ENCODE measurements at regions not wholly inside any gene's neighbourhood (a gene's known extent, or its start where the extent isn't known, plus 50 kb on each side); places are given as distances from the start of the nearest gene placed in this dataset.

DNA sequence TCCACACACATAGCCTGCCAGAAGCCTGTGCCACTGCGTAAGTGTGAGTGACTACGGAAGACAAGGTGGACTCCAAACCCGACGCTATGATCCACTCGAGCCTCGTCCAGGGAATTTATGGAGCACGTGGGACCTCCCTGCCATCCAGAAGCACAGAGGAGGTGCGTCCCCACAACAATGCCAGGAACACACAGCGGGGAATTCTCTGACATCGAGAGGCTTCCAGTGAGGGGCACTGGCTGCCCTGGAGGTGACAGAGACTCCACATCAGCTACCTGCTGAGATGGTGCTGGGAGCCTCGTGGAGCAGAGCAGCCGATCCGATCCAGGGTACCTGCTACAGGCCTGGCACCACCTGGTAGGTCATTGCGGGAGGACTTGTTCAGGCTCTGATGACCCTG lies 72.2 kb upstream of the INSIG1 start:
- TF ChIP-seq, protein P1, sequence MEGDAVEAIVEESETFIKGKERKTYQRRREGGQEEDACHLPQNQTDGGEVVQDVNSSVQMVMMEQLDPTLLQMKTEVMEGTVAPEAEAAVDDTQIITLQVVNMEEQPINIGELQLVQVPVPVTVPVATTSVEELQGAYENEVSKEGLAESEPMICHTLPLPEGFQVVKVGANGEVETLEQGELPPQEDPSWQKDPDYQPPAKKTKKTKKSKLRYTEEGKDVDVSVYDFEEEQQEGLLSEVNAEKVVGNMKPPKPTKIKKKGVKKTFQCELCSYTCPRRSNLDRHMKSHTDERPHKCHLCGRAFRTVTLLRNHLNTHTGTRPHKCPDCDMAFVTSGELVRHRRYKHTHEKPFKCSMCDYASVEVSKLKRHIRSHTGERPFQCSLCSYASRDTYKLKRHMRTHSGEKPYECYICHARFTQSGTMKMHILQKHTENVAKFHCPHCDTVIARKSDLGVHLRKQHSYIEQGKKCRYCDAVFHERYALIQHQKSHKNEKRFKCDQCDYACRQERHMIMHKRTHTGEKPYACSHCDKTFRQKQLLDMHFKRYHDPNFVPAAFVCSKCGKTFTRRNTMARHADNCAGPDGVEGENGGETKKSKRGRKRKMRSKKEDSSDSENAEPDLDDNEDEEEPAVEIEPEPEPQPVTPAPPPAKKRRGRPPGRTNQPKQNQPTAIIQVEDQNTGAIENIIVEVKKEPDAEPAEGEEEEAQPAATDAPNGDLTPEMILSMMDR (optimal IDR thresholded peaks at IDR 0.05 in 1 of 3, IDR thresholded peaks at IDR 0.05 in 1 of 3, conservative IDR thresholded peaks at IDR 0.05 in 1 of 3; ENCODE audit: extremely low read depth in 1 of 3, insufficient read depth in 2 of 3, low read length in 3 of 3), result no peak
- TF ChIP-seq EZH2 (IDR thresholded peaks at IDR 0.05; ENCODE audit: low read length), result no peak

Data from keratinocyte (primary cell).